ENCODE measurements at regions not wholly inside any gene's neighbourhood (a gene's known extent, or its start where the extent isn't known, plus 50 kb on each side); places are given as distances from the start of the nearest gene placed in this dataset.

GRCh38 chr14:98085751-98086150 lies 1186.2 kb downstream of the BCL11B start:
- H3K9me3 ChIP-seq (ENCODE audit: control insufficient read depth, insufficient read depth, low read depth, low read length), result no peaks in the 10 kb centered on the region
- no peak overlapping the region for H3K27ac ChIP-seq (ENCODE audit: extremely low read depth, low read depth, low read length)
- H3K4me1 ChIP-seq (ENCODE audit: control insufficient read depth, insufficient read depth, low read length), result no peaks in the 10 kb centered on the region
- H3K36me3 ChIP-seq (ENCODE audit: control insufficient read depth in 2 of 2, insufficient read depth in 1 of 2, low read length in 2 of 2), result no peaks in the 10 kb centered on the region
- H3K4me3 ChIP-seq (ENCODE audit: low read depth, low read length), result no peak overlapping the region
- TF ChIP-seq ZNF555 (tag by site-specific recombination; conservative IDR thresholded peaks at IDR 0.05) (no peak), ZBTB44 (tag by site-specific recombination; IDR thresholded peaks at IDR 0.05) (no peak), ZNF23 (tag by site-specific recombination; IDR thresholded peaks at IDR 0.05; ENCODE audit: borderline replicate concordance) (no peak), ZNF580 (tag by site-specific recombination; IDR thresholded peaks at IDR 0.05) (no peak), ZNF223 (tag by site-specific recombination; IDR thresholded peaks at IDR 0.05) (no peak), ZNF2 (tag by site-specific recombination; IDR thresholded peaks at IDR 0.05) (no peak), ZNF658 (tag by site-specific recombination; IDR thresholded peaks at IDR 0.05) (no peak), ZNF791 (tag by site-specific recombination; IDR thresholded peaks at IDR 0.05) (no peak), YY1 (tag by site-specific recombination; IDR thresholded peaks at IDR 0.05) (no peak), ZNF394 (tag by site-specific recombination; IDR thresholded peaks at IDR 0.05; ENCODE audit: borderline replicate concordance) (no peak), ZNF248 (tag by site-specific recombination; IDR thresholded peaks at IDR 0.05) (no peak)
- POLR2A ChIA-PET, result no interaction called here
- CTCF ChIA-PET, result no interaction called here

- no peak overlapping the region for H3K27ac ChIP-seq (ENCODE audit: extremely low read depth, low read depth, low read length)
- POLR2A ChIA-PET, result no interaction called here
- no peaks in the 10 kb centered on the region for H3K9me3 ChIP-seq (ENCODE audit: control insufficient read depth, insufficient read depth, low read depth, low read length)
- CTCF ChIA-PET, result no interaction called here
- H3K4me3 ChIP-seq (ENCODE audit: low read depth, low read length), result no peak overlapping the region
- no peaks in the 10 kb centered on the region for H3K36me3 ChIP-seq (ENCODE audit: control insufficient read depth in 2 of 2, insufficient read depth in 1 of 2, low read length in 2 of 2)
- TF ChIP-seq PRDM1 (tag by site-specific recombination; IDR thresholded peaks at IDR 0.05) (no peak), ZFP69B (tag by site-specific recombination; IDR thresholded peaks at IDR 0.05) (no peak), ZSCAN4 (tag by site-specific recombination; IDR thresholded peaks at IDR 0.05) (no peak), ZNF580 (tag by site-specific recombination; IDR thresholded peaks at IDR 0.05) (no peak), ZBTB8A (tag by site-specific recombination; IDR thresholded peaks at IDR 0.05) (no peak), ZNF776 (tag by site-specific recombination; IDR thresholded peaks at IDR 0.05; ENCODE audit: borderline replicate concordance) (no peak), ZNF24 (tag by site-specific recombination; IDR thresholded peaks at IDR 0.05) (no peak), FEZF1 (tag by site-specific recombination; IDR thresholded peaks at IDR 0.05) (no peak), SP3 (tag by site-specific recombination; IDR thresholded peaks at IDR 0.05) (no peak), ZBTB17 (tag by site-specific recombination; IDR thresholded peaks at IDR 0.05) (no peak), ZNF184 (tag by site-specific recombination; IDR thresholded peaks at IDR 0.05) (no peak), PATZ1 (tag by site-specific recombination; IDR thresholded peaks at IDR 0.05) (no peak)
- H3K4me1 ChIP-seq (ENCODE audit: control insufficient read depth, insufficient read depth, low read length), result no peaks in the 10 kb centered on the region
Observed at GRCh38 chr14:98093111-98093510, 1178.9 kb downstream of the BCL11B start.
